CD8-positive, alpha-beta memory T cell (primary cell): ENCODE measurements at regions not wholly inside any gene's neighbourhood (a gene's known extent, or its start where the extent isn't known, plus 50 kb on each side); places are given as distances from the start of the nearest gene placed in this dataset.
A peak's percentile ranks its signal among the peaks of the same experiment; 100 is the strongest.
"Not testable (repeated sequence)": the region's sequence is repeated elsewhere in the genome, so short reads cannot be mapped to it uniquely, and the experiment has no call there.

Source experiments
- CTCF ChIA-PET: fragments of 350-600 bp; sonication (Branson Sonifier 250); formaldehyde crosslinking; loops from one replicate; lab custom pipeline; 2021; ENCODE audit warnings: antibody characterized with exemption; lab: Charles Lee
- POLR2A ChIA-PET: fragments of 350-600 bp; sonication (Branson Sonifier 250); formaldehyde crosslinking; loops from one replicate; lab custom pipeline; 2021; ENCODE audit warnings: antibody characterized with exemption; lab: Charles Lee
- DNase-seq, 5 donors: peaks; one replicate each; pipeline versions ENCODE4 v3.0.0 to v3.0.0-alpha.2; 2020 to 2022; ENCODE audit warnings: mixed read lengths in 1 of 5
- H3K27ac ChIP-seq: one replicate; pipeline ENCODE4 v1.7.0; 2013; ENCODE audit warnings: low read depth, mild to moderate bottlenecking, low read length, moderate library complexity
- H3K27me3 ChIP-seq: 2 replicates; pipeline ENCODE4 v1.7.0; 2013; ENCODE audit warnings: low read length, mild to moderate bottlenecking; ENCODE audit not compliant: insufficient read depth, poor library complexity, severe bottlenecking
- H3K36me3 ChIP-seq: 2 replicates; pipeline ENCODE4 v1.7.0; 2013; ENCODE audit warnings: mild to moderate bottlenecking, low read length, moderate library complexity; ENCODE audit not compliant: insufficient read depth
- H3K4me1 ChIP-seq: 2 replicates; pipeline ENCODE4 v1.7.0; 2013; ENCODE audit warnings: mild to moderate bottlenecking, low read length, moderate library complexity; ENCODE audit not compliant: insufficient read depth
- H3K4me3 ChIP-seq: 2 replicates; pipeline ENCODE4 v1.7.0; 2013; ENCODE audit warnings: mild to moderate bottlenecking, low read length
- H3K9me3 ChIP-seq: 2 replicates; pipeline ENCODE4 v1.7.0; 2013; ENCODE audit warnings: mild to moderate bottlenecking, low read length
- H3K27ac Mint-ChIP-seq, 8 donors: one replicate each; pipeline ENCODE4 v1.8.0; 2020 to 2021; ENCODE audit warnings: mixed read lengths in 8 of 8, mild to moderate bottlenecking in 6 of 8, inconsistent platforms in 3 of 8, moderate library complexity in 3 of 8
- H3K27me3 Mint-ChIP-seq, 2 donors: one replicate each; pipeline ENCODE4 v1.8.0; 2020 to 2021; ENCODE audit warnings: mixed read lengths in 2 of 2, mild to moderate bottlenecking in 1 of 2, moderate library complexity in 1 of 2
- H3K36me3 Mint-ChIP-seq, 3 donors: one replicate each; pipeline ENCODE4 v1.8.0; 2020 to 2021; ENCODE audit warnings: mixed read lengths in 3 of 3, inconsistent platforms in 1 of 3, mild to moderate bottlenecking in 1 of 3
- H3K4me1 Mint-ChIP-seq, 3 donors: one replicate each; pipeline ENCODE4 v1.8.0; 2020 to 2021; ENCODE audit warnings: mixed read lengths in 3 of 3, inconsistent platforms in 1 of 3, mild to moderate bottlenecking in 1 of 3
- H3K4me3 Mint-ChIP-seq, 7 donors: one replicate each; pipeline ENCODE4 v1.8.0; 2020 to 2021; ENCODE audit warnings: mixed read lengths in 7 of 7, mild to moderate bottlenecking in 6 of 7, moderate library complexity in 4 of 7, inconsistent platforms in 2 of 7
- H3K9me3 Mint-ChIP-seq, 5 donors: one replicate each; pipeline ENCODE4 v1.8.0; 2020 to 2022; ENCODE audit warnings: mixed read lengths in 5 of 5, mild to moderate bottlenecking in 3 of 5, moderate library complexity in 2 of 5, inconsistent platforms in 1 of 5

GRCh38 chr15:91649831-91650321 lies 203.6 kb upstream of the SLCO3A1 start:
- no peak overlapping the region for H3K27ac ChIP-seq
- ChIA-PET POLR2A (no interaction called here), CTCF (no interaction called here)
- Mint-ChIP-seq H3K36me3 (peaks cover 0 to 5% (median 0%) of the 10 kb centered on the region in 3 donors), H3K4me3 (no peak overlapping the region), H3K27ac (no peak overlapping the region), H3K9me3 (no peaks in the 10 kb centered on the region), H3K4me1 (no peaks in the 10 kb centered on the region), H3K27me3 (peaks cover 2 to 31% of the 10 kb centered on the region in 2 donors)
- no peak overlapping the region for H3K4me3 ChIP-seq
- no peaks in the 10 kb centered on the region for H3K9me3 ChIP-seq
- DNase-seq = no peak
- H3K27me3 ChIP-seq = no peaks in the 10 kb centered on the region
- H3K4me1 ChIP-seq = no peaks in the 10 kb centered on the region
- H3K36me3 ChIP-seq = no peaks in the 10 kb centered on the region

- Mint-ChIP-seq H3K9me3 (no peaks in the 10 kb centered on the region), H3K27me3 (peaks cover 8 to 37% of the 10 kb centered on the region in 2 donors), H3K4me3 (no peak overlapping the region), H3K4me1 (peaks cover 4 to 13% (median 10%) of the 10 kb centered on the region in 3 donors), H3K36me3 (peaks cover 0 to 5% (median 0%) of the 10 kb centered on the region in 3 donors), H3K27ac (no peak overlapping the region)
- Histone ChIP-seq H3K36me3 (no peaks in the 10 kb centered on the region), H3K27me3 (no peaks in the 10 kb centered on the region), H3K4me3 (no peak overlapping the region), H3K27ac (no peak overlapping the region), H3K9me3 (no peaks in the 10 kb centered on the region), H3K4me1 (no peaks in the 10 kb centered on the region)
- DNase-seq = no peak
- ChIA-PET CTCF (no interaction called here), POLR2A (no interaction called here)
These were observed 202.3 kb upstream of the SLCO3A1 start for GRCh38 chr15:91651251-91651650.

- no peaks in the 10 kb centered on the region for H3K27me3 ChIP-seq
- no peaks in the 10 kb centered on the region for H3K36me3 ChIP-seq
- H3K27ac Mint-ChIP-seq = no peak overlapping the region
- H3K9me3 ChIP-seq = no peaks in the 10 kb centered on the region
- peaks cover 6 to 16% (median 13%) of the 10 kb centered on the region in 3 donors for H3K4me1 Mint-ChIP-seq
- ChIA-PET POLR2A (no interaction called here), CTCF (no interaction called here)
- DNase-seq = no peak
- H3K4me3 ChIP-seq = no peak overlapping the region
- H3K36me3 Mint-ChIP-seq = peaks cover 0 to 5% (median 0%) of the 10 kb centered on the region in 3 donors
- H3K9me3 Mint-ChIP-seq = no peaks in the 10 kb centered on the region
- no peak overlapping the region for H3K27ac ChIP-seq
- H3K4me1 ChIP-seq = no peaks in the 10 kb centered on the region
- H3K4me3 Mint-ChIP-seq = no peak overlapping the region
- H3K27me3 Mint-ChIP-seq = peaks cover 14 to 42% of the 10 kb centered on the region in 2 donors
These were observed 200.8 kb upstream of the SLCO3A1 start for GRCh38 chr15:91652610-91653207.

- H3K4me1 ChIP-seq, H3K9me3 Mint-ChIP-seq, H3K27ac ChIP-seq, H3K9me3 ChIP-seq, H3K27me3 ChIP-seq, H3K4me3 ChIP-seq, H3K36me3 Mint-ChIP-seq, H3K36me3 ChIP-seq, POLR2A ChIA-PET: not testable (repeated sequence)
- DNase-seq = peak in 2 of 5 donors; percentile 58
- H3K27me3 Mint-ChIP-seq = peaks cover 16 to 64% of the 10 kb centered on the region in 2 donors
- peak overlapping the region in 2 of 7 donors; percentile 34 to 53 for H3K4me3 Mint-ChIP-seq
- H3K27ac Mint-ChIP-seq = peak overlapping the region in 4 of 8 donors; percentile 6 to 57 (median 24)
- peaks cover 13 to 32% (median 21%) of the 10 kb centered on the region in 3 donors for H3K4me1 Mint-ChIP-seq
- CTCF ChIA-PET = interaction anchor here (1.3 kb wide), 1 partner anchor 50 kb away, joined by 4 read pairs; no protein-coding TSS in a partner anchor
These were observed 197.8 kb upstream of the SLCO3A1 start for GRCh38 chr15:91655563-91656290.

DNA sequence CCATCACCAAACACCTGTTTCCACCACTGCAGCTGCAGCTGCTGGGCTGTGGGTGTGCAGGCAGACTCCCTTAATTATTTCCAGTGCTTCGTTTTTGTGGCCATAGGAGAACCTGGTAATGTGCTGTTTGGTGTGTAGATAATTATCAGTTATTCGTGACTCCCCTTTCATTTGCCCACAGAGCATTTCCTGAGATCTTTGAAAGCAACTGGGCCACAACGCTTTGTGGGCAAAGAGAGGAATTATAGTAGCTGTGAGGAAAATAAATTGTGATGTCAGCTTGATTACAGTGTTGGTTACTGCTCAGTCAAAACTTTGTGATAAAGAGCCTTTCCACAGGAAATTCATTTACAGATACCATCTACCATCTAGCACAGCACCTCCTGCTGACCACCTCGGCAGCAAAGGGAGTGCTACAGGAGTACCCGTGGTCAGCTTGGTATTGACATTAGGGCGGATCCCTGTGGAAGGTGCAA lies 193.3 kb upstream of the SLCO3A1 start:
- no peaks in the 10 kb centered on the region for H3K9me3 Mint-ChIP-seq
- H3K27me3 ChIP-seq = peaks cover 4% of the 10 kb centered on the region
- H3K4me1 ChIP-seq = peaks cover 3% of the 10 kb centered on the region
- DNase-seq = peak in 1 of 5 donors; percentile 33
- H3K36me3 ChIP-seq = no peaks in the 10 kb centered on the region
- H3K4me3 Mint-ChIP-seq = peak overlapping the region in 1 of 7 donors; percentile 9
- ChIA-PET CTCF (no interaction called here), POLR2A (no interaction called here)
- no peaks in the 10 kb centered on the region for H3K9me3 ChIP-seq
- no peak overlapping the region for H3K4me3 ChIP-seq
- peaks cover 13 to 35% (median 20%) of the 10 kb centered on the region in 3 donors for H3K4me1 Mint-ChIP-seq
- peak overlapping the region in 3 of 8 donors; percentile 41 to 86 (median 62) for H3K27ac Mint-ChIP-seq
- H3K36me3 Mint-ChIP-seq = no peaks in the 10 kb centered on the region
- H3K27ac ChIP-seq = no peak overlapping the region
- peaks cover 15 to 55% of the 10 kb centered on the region in 2 donors for H3K27me3 Mint-ChIP-seq

DNA sequence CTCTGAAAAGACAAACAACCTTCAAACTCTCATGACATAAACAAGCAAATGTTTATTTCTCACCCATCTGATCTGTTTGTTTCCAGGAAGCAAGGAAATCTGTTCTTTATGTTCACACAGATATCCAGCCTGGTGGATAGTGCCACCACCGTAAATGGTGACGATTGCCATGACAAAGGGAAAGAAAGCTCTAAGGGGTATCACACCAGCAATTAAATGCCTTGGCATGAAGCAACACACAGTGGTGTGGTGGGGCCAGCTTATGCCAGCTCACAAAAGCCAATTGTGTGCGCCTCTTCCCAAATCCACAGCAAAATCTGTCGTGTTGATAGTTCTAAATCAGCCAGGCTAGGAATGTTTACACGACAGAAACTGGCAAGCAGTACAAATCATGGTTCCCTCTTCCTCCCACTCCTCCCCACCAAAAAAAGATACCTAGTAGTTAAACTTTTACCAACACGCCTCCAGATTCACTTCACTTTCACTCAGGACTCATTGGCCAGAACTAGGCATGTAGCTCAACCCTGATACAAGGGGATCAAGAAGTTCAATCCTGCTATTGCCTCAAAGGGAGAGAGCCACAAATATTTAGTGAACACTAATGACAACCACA lies 189.2 kb upstream of the SLCO3A1 start:
- no peaks in the 10 kb centered on the region for H3K9me3 ChIP-seq

DNA sequence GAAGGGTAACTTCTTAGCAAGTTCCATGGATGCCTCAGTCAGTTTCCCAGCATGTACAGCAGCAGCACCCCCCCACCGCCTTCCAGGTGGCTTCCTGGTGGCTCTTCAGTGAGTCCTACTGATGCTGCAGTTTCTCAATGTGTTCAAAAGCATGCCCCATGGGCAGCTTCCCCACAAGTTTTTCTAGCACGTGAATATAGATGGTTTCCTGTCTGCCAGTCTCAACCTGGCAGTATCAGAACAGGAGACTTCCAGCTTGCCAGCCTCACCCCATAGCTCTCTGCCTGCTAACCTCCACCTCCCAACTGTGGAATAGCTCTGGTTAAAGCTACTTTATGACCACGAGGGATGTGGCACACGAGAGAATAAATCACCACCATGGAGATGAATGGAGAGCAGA lies 188.3 kb upstream of the SLCO3A1 start:
- Mint-ChIP-seq H3K27me3 (peaks cover 4 to 14% of the 10 kb centered on the region in 2 donors), H3K4me3 (no peak overlapping the region), H3K36me3 (no peaks in the 10 kb centered on the region), H3K4me1 (peaks cover 3 to 11% (median 5%) of the 10 kb centered on the region in 3 donors), H3K9me3 (no peaks in the 10 kb centered on the region), H3K27ac (no peak overlapping the region)
- no peaks in the 10 kb centered on the region for H3K9me3 ChIP-seq
- peaks cover 5% of the 10 kb centered on the region for H3K4me1 ChIP-seq
- H3K4me3 ChIP-seq = no peak overlapping the region
- DNase-seq = no peak
- ChIA-PET POLR2A (no interaction called here), CTCF (no interaction called here)
- H3K36me3 ChIP-seq = no peaks in the 10 kb centered on the region
- no peaks in the 10 kb centered on the region for H3K27me3 ChIP-seq
- H3K27ac ChIP-seq = no peak overlapping the region

More for the DNA sequence above, 189.2 kb upstream of the SLCO3A1 start:
- no peaks in the 10 kb centered on the region for H3K27me3 ChIP-seq
- ChIA-PET CTCF (no interaction called here), POLR2A (no interaction called here)
- no peak overlapping the region for H3K4me3 ChIP-seq
- H3K4me1 ChIP-seq = peaks cover 5% of the 10 kb centered on the region
- no peak for DNase-seq
- Mint-ChIP-seq H3K9me3 (no peaks in the 10 kb centered on the region), H3K36me3 (no peaks in the 10 kb centered on the region), H3K27me3 (peaks cover 4 to 20% of the 10 kb centered on the region in 2 donors), H3K4me1 (peaks cover 8 to 20% (median 8%) of the 10 kb centered on the region in 3 donors), H3K4me3 (no peak overlapping the region), H3K27ac (no peak overlapping the region)
- no peaks in the 10 kb centered on the region for H3K36me3 ChIP-seq
- no peak overlapping the region for H3K27ac ChIP-seq

DNA sequence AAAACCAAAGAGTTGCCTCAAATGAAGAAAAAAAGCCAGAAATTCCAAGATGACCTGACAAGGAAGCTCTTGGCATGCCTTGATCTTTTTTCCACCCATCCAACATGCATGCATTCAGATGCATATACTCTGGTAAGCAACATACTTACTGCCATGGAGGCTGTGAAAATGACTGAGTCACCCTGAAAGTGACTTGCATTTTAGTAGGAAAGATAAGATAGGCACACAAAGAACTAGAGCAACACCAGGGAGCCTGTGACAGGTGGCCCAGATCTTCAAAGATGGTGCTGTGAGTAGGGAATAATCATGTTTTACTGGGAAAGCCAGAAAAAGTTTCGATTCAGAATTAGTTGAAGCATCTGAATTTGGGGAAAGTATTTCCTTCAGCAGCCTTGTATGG lies 185.1 kb upstream of the SLCO3A1 start:
- Mint-ChIP-seq H3K36me3 (peaks cover 0 to 9% (median 0%) of the 10 kb centered on the region in 3 donors), H3K27ac (no peak overlapping the region), H3K4me1 (no peaks in the 10 kb centered on the region), H3K4me3 (no peak overlapping the region), H3K9me3 (peaks cover 0 to 5% (median 0%) of the 10 kb centered on the region in 5 donors), H3K27me3 (peaks cover 3 to 18% of the 10 kb centered on the region in 2 donors)
- ChIA-PET CTCF (no interaction called here), POLR2A (no interaction called here)
- Histone ChIP-seq H3K4me3 (no peak overlapping the region), H3K9me3 (no peaks in the 10 kb centered on the region), H3K4me1 (peaks cover 5% of the 10 kb centered on the region), H3K27me3 (no peaks in the 10 kb centered on the region), H3K36me3 (no peaks in the 10 kb centered on the region), H3K27ac (no peak overlapping the region)
- DNase-seq = no peak
